ENCODE measurements at regions not wholly inside any gene's neighbourhood (a gene's known extent, or its start where the extent isn't known, plus 50 kb on each side); places are given as distances from the start of the nearest gene placed in this dataset.

DNA sequence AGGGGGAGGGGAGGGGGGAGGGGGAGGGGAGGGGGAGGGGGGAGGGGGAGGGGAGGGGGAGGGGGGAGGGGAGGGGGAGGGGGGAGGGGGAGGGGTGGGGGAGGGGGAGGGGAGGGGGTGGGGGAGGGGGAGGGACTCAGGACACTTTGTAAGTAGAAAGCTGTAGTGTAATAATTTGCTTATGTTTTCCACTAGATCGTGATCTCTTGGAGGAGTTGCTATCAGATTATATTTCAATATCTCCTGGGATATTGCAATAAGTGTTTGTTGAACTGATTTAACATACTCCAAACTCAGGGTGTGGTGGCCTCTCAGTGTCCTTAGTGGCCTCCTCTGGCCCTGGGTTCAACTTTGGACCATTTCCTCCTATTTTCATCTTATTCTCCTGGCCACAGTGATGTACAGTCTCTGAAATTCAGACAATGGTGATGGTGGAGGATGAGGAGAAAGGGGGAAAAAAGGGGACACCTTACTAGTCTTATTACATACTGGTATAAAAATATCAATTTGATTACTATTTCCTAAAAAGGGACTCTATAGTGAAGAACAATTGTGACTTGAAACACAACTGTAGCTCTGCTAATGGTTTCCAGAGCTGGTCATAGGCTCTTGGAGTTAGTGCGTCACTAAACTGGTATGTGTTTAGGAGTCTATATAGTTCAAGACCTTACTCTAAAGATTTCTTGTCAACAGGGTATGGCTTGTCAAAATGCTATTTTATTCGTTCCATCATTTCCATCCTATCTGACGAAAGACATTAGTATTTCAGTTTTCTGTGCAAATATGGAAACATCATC lies 89.6 kb downstream of the DDX1 start:
- Mint-ChIP-seq H3K36me3 (ENCODE audit: low read depth) (no peaks in the 10 kb centered on the region), H3K9me3 (ENCODE audit: low read depth) (peaks cover 6% of the 10 kb centered on the region), H3K27ac (ENCODE audit: unreplicated experiment) (no peak overlapping the region), H3K27me3 (ENCODE audit: low read depth) (peaks cover 14% of the 10 kb centered on the region), H3K4me1 (ENCODE audit: low read depth) (peaks cover 8% of the 10 kb centered on the region), H3K4me3 (ENCODE audit: unreplicated experiment) (no peak overlapping the region)
- TF ChIP-seq, protein P1, sequence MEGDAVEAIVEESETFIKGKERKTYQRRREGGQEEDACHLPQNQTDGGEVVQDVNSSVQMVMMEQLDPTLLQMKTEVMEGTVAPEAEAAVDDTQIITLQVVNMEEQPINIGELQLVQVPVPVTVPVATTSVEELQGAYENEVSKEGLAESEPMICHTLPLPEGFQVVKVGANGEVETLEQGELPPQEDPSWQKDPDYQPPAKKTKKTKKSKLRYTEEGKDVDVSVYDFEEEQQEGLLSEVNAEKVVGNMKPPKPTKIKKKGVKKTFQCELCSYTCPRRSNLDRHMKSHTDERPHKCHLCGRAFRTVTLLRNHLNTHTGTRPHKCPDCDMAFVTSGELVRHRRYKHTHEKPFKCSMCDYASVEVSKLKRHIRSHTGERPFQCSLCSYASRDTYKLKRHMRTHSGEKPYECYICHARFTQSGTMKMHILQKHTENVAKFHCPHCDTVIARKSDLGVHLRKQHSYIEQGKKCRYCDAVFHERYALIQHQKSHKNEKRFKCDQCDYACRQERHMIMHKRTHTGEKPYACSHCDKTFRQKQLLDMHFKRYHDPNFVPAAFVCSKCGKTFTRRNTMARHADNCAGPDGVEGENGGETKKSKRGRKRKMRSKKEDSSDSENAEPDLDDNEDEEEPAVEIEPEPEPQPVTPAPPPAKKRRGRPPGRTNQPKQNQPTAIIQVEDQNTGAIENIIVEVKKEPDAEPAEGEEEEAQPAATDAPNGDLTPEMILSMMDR (IDR thresholded peaks at IDR 0.05): no peak
- DNase-seq (ENCODE audit: low spot score): no peak

GRCh38 chr2:15682354-15682753 lies 90.7 kb downstream of the DDX1 start:
- Mint-ChIP-seq H3K27me3 (ENCODE audit: low read depth) (peaks cover 17% of the 10 kb centered on the region), H3K36me3 (ENCODE audit: low read depth) (no peaks in the 10 kb centered on the region)
- TF ChIP-seq, protein P1 (IDR thresholded peaks at IDR 0.05): no peak

DNA sequence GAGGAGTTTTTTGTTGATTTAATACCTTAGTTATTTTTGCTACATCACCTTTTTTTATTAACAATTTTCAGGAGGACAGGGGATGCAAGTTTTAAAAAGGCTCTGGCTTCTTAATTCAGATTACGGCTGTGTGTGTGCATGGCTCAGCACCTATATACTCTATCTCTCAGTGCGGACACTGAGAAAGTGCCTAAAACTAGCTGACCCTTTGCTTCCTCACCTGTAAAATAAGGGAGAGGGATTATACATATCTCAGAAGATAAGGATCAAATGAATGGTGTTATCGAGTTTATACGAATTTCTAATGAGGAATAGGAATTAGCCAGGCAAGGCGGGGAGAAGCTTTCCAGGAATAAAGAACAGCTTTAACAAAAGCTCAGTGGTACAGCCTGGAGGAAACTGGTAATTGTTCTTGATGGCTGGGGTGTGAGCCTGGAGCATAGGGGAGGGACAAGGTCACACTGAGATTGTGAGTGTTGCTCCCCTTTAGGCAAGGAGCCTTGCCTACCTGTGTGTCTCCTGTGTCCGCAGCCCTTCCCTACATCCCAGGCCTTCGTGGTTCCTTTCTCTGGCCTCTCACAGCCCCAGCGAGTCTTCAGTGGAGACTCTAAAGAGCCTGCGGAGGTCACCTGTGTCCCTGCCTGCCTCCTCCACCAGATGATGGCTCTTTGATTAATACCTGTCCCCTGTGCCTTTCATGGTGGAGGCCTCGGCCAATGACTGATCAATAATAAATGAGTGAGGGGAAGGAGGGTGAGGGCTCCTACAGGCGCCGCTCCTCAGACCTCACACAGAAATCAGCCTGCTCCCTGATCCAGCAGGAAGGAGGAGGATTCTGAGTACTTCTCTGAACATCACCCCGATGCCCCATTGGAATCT lies 92.7 kb downstream of the DDX1 start:
- no peak for DNase-seq (ENCODE audit: low spot score)
- Mint-ChIP-seq H3K4me1 (ENCODE audit: low read depth) (no peaks in the 10 kb centered on the region), H3K4me3 (ENCODE audit: unreplicated experiment) (no peak overlapping the region), H3K27me3 (ENCODE audit: low read depth) (peaks cover 28% of the 10 kb centered on the region), H3K9me3 (ENCODE audit: low read depth) (peaks cover 11% of the 10 kb centered on the region), H3K36me3 (ENCODE audit: low read depth) (no peaks in the 10 kb centered on the region), H3K27ac (ENCODE audit: unreplicated experiment) (no peak overlapping the region)
- TF ChIP-seq, protein P1 (IDR thresholded peaks at IDR 0.05): no peak

More at GRCh38 chr2:15682354-15682753, 90.7 kb downstream of the DDX1 start:
- H3K27ac Mint-ChIP-seq (ENCODE audit: unreplicated experiment): no peak overlapping the region
- H3K9me3 Mint-ChIP-seq (ENCODE audit: low read depth): peaks cover 11% of the 10 kb centered on the region
- peaks cover 5% of the 10 kb centered on the region for H3K4me1 Mint-ChIP-seq (ENCODE audit: low read depth)
- no peak for DNase-seq (ENCODE audit: low spot score)
- no peak overlapping the region for H3K4me3 Mint-ChIP-seq (ENCODE audit: unreplicated experiment)

DNA sequence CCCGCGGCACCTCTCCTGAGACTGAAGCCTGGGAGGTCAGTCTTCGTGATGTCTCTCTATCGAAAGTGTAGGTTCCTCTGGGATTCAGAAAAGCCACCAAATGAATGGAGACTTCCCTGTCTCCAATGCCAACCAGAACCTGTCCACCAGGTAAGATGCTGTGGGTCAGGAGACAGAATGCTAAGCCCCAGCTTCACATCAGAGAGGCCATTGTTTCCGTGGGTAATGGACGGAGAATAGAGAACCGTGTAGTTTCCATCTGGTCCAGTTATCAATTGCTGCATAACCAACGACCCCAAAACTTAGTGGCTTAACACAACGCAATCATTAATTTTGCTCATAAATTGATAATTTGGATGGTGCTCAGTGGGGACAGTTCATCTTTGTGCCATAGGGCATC lies 93.5 kb downstream of the DDX1 start:
- DNase-seq (ENCODE audit: low spot score): no peak
- Mint-ChIP-seq H3K27me3 (ENCODE audit: low read depth) (peaks cover 31% of the 10 kb centered on the region), H3K36me3 (ENCODE audit: low read depth) (no peaks in the 10 kb centered on the region), H3K27ac (ENCODE audit: unreplicated experiment) (no peak overlapping the region), H3K9me3 (ENCODE audit: low read depth) (peaks cover 8% of the 10 kb centered on the region), H3K4me1 (ENCODE audit: low read depth) (no peaks in the 10 kb centered on the region), H3K4me3 (ENCODE audit: unreplicated experiment) (no peak overlapping the region)
- TF ChIP-seq, protein P1 (IDR thresholded peaks at IDR 0.05): no peak

- no peak for DNase-seq (ENCODE audit: low spot score)
- Mint-ChIP-seq H3K9me3 (ENCODE audit: low read depth) (peaks cover 8% of the 10 kb centered on the region), H3K27me3 (ENCODE audit: low read depth) (peaks cover 31% of the 10 kb centered on the region), H3K27ac (ENCODE audit: unreplicated experiment) (no peak overlapping the region), H3K4me3 (ENCODE audit: unreplicated experiment) (no peak overlapping the region), H3K4me1 (ENCODE audit: low read depth) (no peaks in the 10 kb centered on the region), H3K36me3 (ENCODE audit: low read depth) (no peaks in the 10 kb centered on the region)
- TF ChIP-seq, protein P1 (IDR thresholded peaks at IDR 0.05): no peak
These were observed 95.0 kb downstream of the DDX1 start for GRCh38 chr2:15686643-15687042.

All from chondrocyte (in vitro differentiated cells).